K562 (cell line): ENCODE measurements at regions not wholly inside any gene's neighbourhood (a gene's known extent, or its start where the extent isn't known, plus 50 kb on each side); places are given as distances from the start of the nearest gene placed in this dataset.

Experiments used
- ARID4B ChIP-seq: sonication (generic); formaldehyde crosslinking; IDR thresholded peaks from 2 replicates; pipeline ENCODE4 v1.8.0; 2022; ENCODE audit warnings: mild to moderate bottlenecking, missing genetic modification reagents
- BMI1 ChIP-seq: fragments of 150-350 bp; IDR thresholded peaks from 2 replicates; pipeline ENCODE4 v1.6.1; 2014; ENCODE audit warnings: low read length
- CTCF ChIP-seq, 3 experiments: IDR thresholded peaks in 2 of 3; conservative IDR thresholded peaks in 1 of 3; 2 replicates each; pipeline ENCODE4 v1.5.1; 2011 to 2012; ENCODE audit warnings: low read length in 3 of 3, mild to moderate bottlenecking in 3 of 3, control low read depth in 2 of 3, improper control_type of control experiment in 1 of 3, inconsistent platforms in 1 of 3, low read depth in 1 of 3, mixed read lengths in 1 of 3, moderate library complexity in 1 of 3; ENCODE audit not compliant: insufficient read depth in 2 of 3
- EP300 ChIP-seq: IDR thresholded peaks from 2 replicates; pipeline ENCODE4 v1.6.1; 2012; ENCODE audit warnings: low read length, improper control_type of control experiment
- ETV6 ChIP-seq, 3 experiments: fragments of 150-350 bp in 1 of 3; sonication (generic) in 1 of 3; formaldehyde crosslinking in 1 of 3; IDR thresholded peaks; 2 replicates each; pipeline versions ENCODE4 v1.6.1 to v1.8.0; 2014 to 2022; ENCODE audit warnings: borderline replicate concordance in 2 of 3, low read depth in 2 of 3, antibody characterized with exemption in 1 of 3, low read length in 1 of 3, mild to moderate bottlenecking in 1 of 3, missing genetic modification reagents in 1 of 3
- NBN ChIP-seq: fragments of 450-650 bp; IDR thresholded peaks from 2 replicates; pipeline ENCODE4 v1.6.1; 2016; ENCODE audit warnings: low read depth, mild to moderate bottlenecking
- TRIM24 ChIP-seq, 2 experiments: fragments of 450-650 bp; IDR thresholded peaks; 2 replicates each; pipeline ENCODE4 v1.6.1; 2016
- ZBTB33 ChIP-seq: sonication (generic); formaldehyde crosslinking; IDR thresholded peaks from 2 replicates; pipeline ENCODE4 v1.8.1; 2023; ENCODE audit warnings: mild to moderate bottlenecking, missing genetic modification reagents
- ZFP36 ChIP-seq: fragments of 150-350 bp; IDR thresholded peaks from 2 replicates; pipeline ENCODE4 v1.6.1; 2018; ENCODE audit warnings: low read length, low read depth; ENCODE audit not compliant: partially characterized antibody
- ZKSCAN8 ChIP-seq: fragments of 200-800 bp; sonication (Bioruptor generic); IDR thresholded peaks from 2 replicates; pipeline ENCODE4 v1.6.1; 2016; ENCODE audit warnings: missing genetic modification characterization, missing compliant biosample characterization
- ZNF561 ChIP-seq: fragments of 450-650 bp; formaldehyde crosslinking; conservative IDR thresholded peaks from 2 replicates; pipeline ENCODE4 v1.4.0; 2020; ENCODE audit warnings: mild to moderate bottlenecking, moderate library complexity

DNA sequence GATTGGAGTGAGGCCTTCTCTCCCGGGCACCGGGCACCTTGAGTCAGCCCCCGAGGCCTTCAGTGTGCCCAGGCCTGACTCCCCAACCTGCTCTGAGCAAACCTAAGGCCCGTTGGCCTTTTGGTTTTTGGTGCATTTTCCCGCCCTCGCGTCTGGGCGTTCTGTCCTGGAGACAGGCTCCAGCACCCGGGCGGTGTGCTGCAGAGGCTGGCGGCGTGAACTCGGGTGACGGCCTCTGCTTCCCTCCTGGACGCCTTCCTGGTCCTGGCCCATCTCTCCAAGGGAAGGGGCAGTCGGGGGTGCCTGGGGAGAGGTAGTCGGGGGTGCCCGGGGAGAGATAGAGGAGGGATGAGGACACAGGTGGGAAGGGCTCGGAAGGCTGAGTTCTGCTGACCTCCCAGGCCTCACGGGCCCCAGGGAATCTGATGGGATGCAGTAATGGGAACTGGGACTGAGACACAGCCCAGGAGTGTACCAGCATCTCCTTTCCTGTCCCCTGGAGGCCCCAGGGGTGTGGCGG is 1326.4 kb downstream of the BRD1 start:
- TF ChIP-seq TRIM24 (IDR thresholded peaks at IDR 0.05) (no peak), ZKSCAN8 (CRISPR knock-in tag) (no peak), ARID4B (CRISPR knock-in tag) (no peak), ZBTB33 (CRISPR knock-in tag) (no peak), ETV6 (IDR thresholded peaks at IDR 0.05; ENCODE audit: borderline replicate concordance in 1 of 2, low read depth in 2 of 2, low read length in 1 of 2) (no peak), ETV6 (CRISPR knock-in tag; IDR thresholded peaks at IDR 0.05; ENCODE audit: borderline replicate concordance) (no peak), ZNF561 (no peak), CTCF (IDR thresholded peaks at IDR 0.05 in 2 of 3, conservative IDR thresholded peaks at IDR 0.05 in 1 of 3; ENCODE audit: insufficient read depth in 2 of 3, low read depth in 1 of 3, low read length in 3 of 3) (no peak), BMI1 (no peak), EP300 (no peak), NBN (no peak), ZFP36 (no peak)
